IMR-90 (cell line): ENCODE measurements at regions not wholly inside any gene's neighbourhood (a gene's known extent, or its start where the extent isn't known, plus 50 kb on each side); places are given as distances from the start of the nearest gene placed in this dataset.

ENCODE experiments used
- ATAC-seq: fragments of 200-7000 bp; cut with Tn5 transposase; 2 replicates; pipeline ENCODE4 v1.9.1; 2020; ENCODE audit warnings: low read depth, mild to moderate bottlenecking, moderate library complexity
- BruUV-seq: library from RNA; stranded (reverse); fragments of 400-500 nt; replicated peaks from 2 replicates; lab custom pipeline; 2021; lab: Mats Ljungman, UMichigan
- CTCF ChIA-PET: fragments of 300-600 bp; formaldehyde crosslinking; extraction: SDS; loops from one replicate; lab custom pipeline; 2021; ENCODE audit warnings: antibody characterized with exemption; lab: Yijun Ruan, JAX
- POLR2A ChIA-PET: fragments of 300-600 bp; sonication (Branson Sonifier 250); formaldehyde crosslinking; loops from one replicate; lab custom pipeline; 2022; ENCODE audit warnings: antibody characterized with exemption; ENCODE audit not compliant: unreplicated experiment; lab: Charles Lee
- DNase-seq: peaks from one replicate; pipeline ENCODE4 v3.0.0; 2013
- H2AFZ ChIP-seq: replicated peaks from 2 replicates; pipeline ENCODE3; 2013; ENCODE audit warnings: low read length, mild to moderate bottlenecking; ENCODE audit not compliant: poor library complexity
- H2AK5ac ChIP-seq: 2 replicates; pipeline ENCODE4 v1.6.1; 2013; ENCODE audit warnings: low read depth, low read length, inconsistent platforms
- H2AK9ac ChIP-seq: replicated peaks from 2 replicates; pipeline ENCODE3; 2013; ENCODE audit warnings: mild to moderate bottlenecking, low read depth, low read length, moderate library complexity; ENCODE audit not compliant: poor library complexity
- H2BK120ac ChIP-seq: 2 replicates; pipeline ENCODE4 v1.6.1; 2013; ENCODE audit warnings: low read depth, low read length, inconsistent platforms
- H2BK15ac ChIP-seq: 3 replicates; pipeline ENCODE4 v1.6.1; 2013; ENCODE audit warnings: low read depth, low read length, inconsistent platforms
- H2BK20ac ChIP-seq: 2 replicates; pipeline ENCODE4 v1.6.1; 2013; ENCODE audit warnings: low read depth, mild to moderate bottlenecking, inconsistent platforms, low read length, moderate library complexity
- H2BK5ac ChIP-seq: 2 replicates; pipeline ENCODE4 v1.6.1; 2013; ENCODE audit warnings: mild to moderate bottlenecking, low read depth, low read length, inconsistent platforms; ENCODE audit not compliant: poor library complexity, severe bottlenecking
- H3K14ac ChIP-seq: replicated peaks from 2 replicates; pipeline ENCODE4 v1.6.1; 2013; ENCODE audit warnings: low read depth, low read length, inconsistent platforms
- H3K18ac ChIP-seq: 2 replicates; pipeline ENCODE4 v1.6.1; 2013; ENCODE audit warnings: low read depth, low read length, control low read depth
- H3K23ac ChIP-seq: 2 replicates; pipeline ENCODE4 v1.6.1; 2013; ENCODE audit warnings: low read depth, low read length, inconsistent platforms
- H3K27ac ChIP-seq: 2 replicates; pipeline ENCODE4 v1.5.1; 2013; ENCODE audit warnings: mild to moderate bottlenecking, control low read depth, low read length; ENCODE audit not compliant: insufficient read depth
- H3K27me3 ChIP-seq: 2 replicates; pipeline ENCODE4 v1.6.1; 2013; ENCODE audit warnings: low read length; ENCODE audit not compliant: control insufficient read depth, insufficient read depth
- H3K36me3 ChIP-seq: 2 replicates; pipeline ENCODE4 v1.6.1; 2013; ENCODE audit warnings: low read length, mixed read lengths; ENCODE audit not compliant: control insufficient read depth, insufficient read depth
- H3K4ac ChIP-seq: 2 replicates; pipeline ENCODE4 v1.6.1; 2013; ENCODE audit warnings: low read depth, low read length, inconsistent platforms
- H3K4me1 ChIP-seq: 2 replicates; pipeline ENCODE4 v1.6.1; 2013; ENCODE audit warnings: low read length, mixed read lengths; ENCODE audit not compliant: control insufficient read depth, insufficient read depth
- H3K4me2 ChIP-seq: 2 replicates; pipeline ENCODE4 v1.6.1; 2013; ENCODE audit warnings: low read depth, mild to moderate bottlenecking, control low read depth, low read length, moderate library complexity
- H3K4me3 ChIP-seq: 2 replicates; pipeline ENCODE4 v1.5.1; 2013; ENCODE audit warnings: low read depth, mild to moderate bottlenecking, control low read depth, low read length, moderate library complexity; ENCODE audit not compliant: insufficient read depth
- H3K56ac ChIP-seq: 2 replicates; pipeline ENCODE4 v1.6.1; 2013; ENCODE audit warnings: low read length, inconsistent platforms; ENCODE audit not compliant: insufficient read depth; ENCODE audit errors: extremely low read depth
- H3K79me1 ChIP-seq, 2 experiments: 2 replicates each; pipeline ENCODE4 v1.6.1; 2013; ENCODE audit warnings: low read length in 2 of 2, inconsistent platforms in 1 of 2, low read depth in 1 of 2
- H3K9ac ChIP-seq: 2 replicates; pipeline ENCODE4 v1.6.1; 2013; ENCODE audit warnings: low read depth, low read length, control low read depth
- H3K9me1 ChIP-seq: 2 replicates; pipeline ENCODE4 v1.6.1; 2013; ENCODE audit warnings: low read length, inconsistent platforms; ENCODE audit not compliant: insufficient read depth
- H3K9me3 ChIP-seq: 2 replicates; pipeline ENCODE4 v1.6.1; 2013; ENCODE audit warnings: low read length; ENCODE audit not compliant: control insufficient read depth, insufficient read depth
- H4K20me1 ChIP-seq: 2 replicates; pipeline ENCODE4 v1.6.1; 2013; ENCODE audit warnings: low read length, inconsistent platforms; ENCODE audit not compliant: insufficient read depth
- H4K5ac ChIP-seq: 2 replicates; pipeline ENCODE4 v1.6.1; 2013; ENCODE audit warnings: mild to moderate bottlenecking, low read depth, low read length, control low read depth
- H4K8ac ChIP-seq, 2 experiments: 2 replicates each; pipeline ENCODE4 v1.6.1; 2013; ENCODE audit warnings: low read depth in 2 of 2, low read length in 2 of 2, control low read depth in 1 of 2, inconsistent platforms in 1 of 2
- H4K91ac ChIP-seq: 2 replicates; pipeline ENCODE4 v1.6.1; 2013; ENCODE audit warnings: low read depth, low read length, inconsistent platforms; ENCODE audit not compliant: insufficient read depth
- BHLHE40 ChIP-seq: fragments of 150-350 bp; IDR thresholded peaks from 2 replicates; pipeline ENCODE4 v1.6.1; 2016; ENCODE audit warnings: mild to moderate bottlenecking, low read depth, low read length
- CEBPB ChIP-seq: IDR thresholded peaks from 2 replicates; pipeline ENCODE4 v1.6.1; 2012; ENCODE audit warnings: low read depth, low read length, improper control_type of control experiment
- CHD1 ChIP-seq: IDR thresholded peaks from 2 replicates; pipeline ENCODE4 v1.6.1; 2012; ENCODE audit warnings: low read depth, low read length, improper control_type of control experiment
- FOS ChIP-seq: fragments of 150-350 bp; IDR thresholded peaks from 2 replicates; pipeline ENCODE4 v1.6.1; 2016; ENCODE audit warnings: low read depth, low read length
- MAFK ChIP-seq: IDR thresholded peaks from 2 replicates; pipeline ENCODE4 v1.6.1; 2012; ENCODE audit warnings: low read depth, low read length, improper control_type of control experiment
- MAZ ChIP-seq: IDR thresholded peaks from 2 replicates; pipeline ENCODE4 v1.6.1; 2012; ENCODE audit warnings: low read depth, mild to moderate bottlenecking, low read length, improper control_type of control experiment, moderate library complexity, borderline replicate concordance
- MXI1 ChIP-seq: IDR thresholded peaks from 2 replicates; pipeline ENCODE4 v1.6.1; 2012; ENCODE audit warnings: low read depth, mild to moderate bottlenecking, low read length, moderate library complexity, borderline replicate concordance
- NFE2L2 ChIP-seq: fragments of 150-350 bp; IDR thresholded peaks from 2 replicates; pipeline ENCODE4 v1.6.1; 2016; ENCODE audit warnings: low read depth, mild to moderate bottlenecking, low read length
- POLR2A ChIP-seq: IDR thresholded peaks from 2 replicates; pipeline ENCODE4 v1.6.1; 2012; ENCODE audit warnings: mild to moderate bottlenecking, low read depth, low read length
- RAD21 ChIP-seq: IDR thresholded peaks from 2 replicates; pipeline ENCODE4 v1.6.1; 2012; ENCODE audit warnings: low read length, improper control_type of control experiment
- RCOR1 ChIP-seq: IDR thresholded peaks from 2 replicates; pipeline ENCODE4 v1.6.1; 2012; ENCODE audit warnings: mild to moderate bottlenecking, low read length, improper control_type of control experiment; ENCODE audit not compliant: insufficient replicate concordance
- RFX5 ChIP-seq: IDR thresholded peaks from 2 replicates; pipeline ENCODE4 v1.8.0; 2012; ENCODE audit warnings: low read depth, mild to moderate bottlenecking, low read length, moderate library complexity
- SMC3 ChIP-seq: fragments of 150-350 bp; IDR thresholded peaks from 2 replicates; pipeline ENCODE4 v1.6.1; 2016; ENCODE audit warnings: low read depth, mild to moderate bottlenecking, antibody characterized with exemption, low read length, moderate library complexity
- dilution Hi-C: fragments of 300-500 bp; cut with HindIII; formaldehyde crosslinking; loops from one replicate; pipeline ENCODE4 v1.14.3; 2018; ENCODE audit warnings: low sequenced_read_pairs; ENCODE audit not compliant: unreplicated experiment
- in situ Hi-C: fragments of 300-500 bp; cut with MboI; formaldehyde crosslinking; loops from 3 replicates; pipeline ENCODE4 v1.14.3; 2019; ENCODE audit warnings: low sequenced_read_pairs, inconsistent platforms, mixed read lengths
- intact Hi-C: fragments of 100-400 bp; cut with micrococcal nuclease; formaldehyde crosslinking; loops from 2 replicates; pipeline ENCODE4 v1.10.0; 2022
- TF ChIP-seq, protein P1 (sequence below): fragments of 150-350 bp; IDR thresholded peaks from 2 replicates; pipeline ENCODE4 v1.6.1; 2016; ENCODE audit warnings: low read depth, mild to moderate bottlenecking, low read length, moderate library complexity, borderline replicate concordance
- TF ChIP-seq, protein P2 (sequence below): conservative IDR thresholded peaks from 2 replicates; pipeline ENCODE4 v1.5.1; 2012; ENCODE audit warnings: mild to moderate bottlenecking, low read depth, low read length, improper control_type of control experiment
- TF ChIP-seq, protein P3 (sequence below): fragments of 150-350 bp; IDR thresholded peaks from 2 replicates; pipeline ENCODE4 v1.6.1; 2017; ENCODE audit warnings: mild to moderate bottlenecking, antibody characterized with exemption, low read length, low read depth

- no peak overlapping the region for H3K14ac ChIP-seq
- H3K9ac ChIP-seq = no peak overlapping the region
- no peaks in the 10 kb centered on the region for H3K4me1 ChIP-seq
- H2AFZ ChIP-seq = no peak overlapping the region
- H2BK5ac ChIP-seq = no peak overlapping the region
- no peaks in the 10 kb centered on the region for H3K27me3 ChIP-seq
- H3K27ac ChIP-seq = no peak overlapping the region
- CTCF ChIA-PET = no interaction called here
- no peak overlapping the region for H4K91ac ChIP-seq
- H4K8ac ChIP-seq = no peak overlapping the region
- no peak overlapping the region for H3K4me3 ChIP-seq
- H3K4me2 ChIP-seq = no peak overlapping the region
- H3K18ac ChIP-seq = no peak overlapping the region
- dilution Hi-C loops (no loop called here), in situ Hi-C loops (no loop called here), intact Hi-C loops (no loop called here)
- no peaks in the 10 kb centered on the region for H3K79me1 ChIP-seq
- H4K20me1 ChIP-seq = no peaks in the 10 kb centered on the region
- H2AK9ac ChIP-seq = no peak overlapping the region
- no peak overlapping the region for H2BK20ac ChIP-seq
- no peak overlapping the region for H2AK5ac ChIP-seq
- H3K36me3 ChIP-seq = no peaks in the 10 kb centered on the region
- H3K9me1 ChIP-seq = no peaks in the 10 kb centered on the region
- DNase-seq (no peak), ATAC-seq (no peak)
- H2BK120ac ChIP-seq = no peak overlapping the region
- H3K9me3 ChIP-seq = peaks cover 3% of the 10 kb centered on the region; the same call in 1 of the 2 replicates
- no peak overlapping the region for H3K56ac ChIP-seq
- H3K4ac ChIP-seq = no peak overlapping the region
- TF ChIP-seq, protein P1, sequence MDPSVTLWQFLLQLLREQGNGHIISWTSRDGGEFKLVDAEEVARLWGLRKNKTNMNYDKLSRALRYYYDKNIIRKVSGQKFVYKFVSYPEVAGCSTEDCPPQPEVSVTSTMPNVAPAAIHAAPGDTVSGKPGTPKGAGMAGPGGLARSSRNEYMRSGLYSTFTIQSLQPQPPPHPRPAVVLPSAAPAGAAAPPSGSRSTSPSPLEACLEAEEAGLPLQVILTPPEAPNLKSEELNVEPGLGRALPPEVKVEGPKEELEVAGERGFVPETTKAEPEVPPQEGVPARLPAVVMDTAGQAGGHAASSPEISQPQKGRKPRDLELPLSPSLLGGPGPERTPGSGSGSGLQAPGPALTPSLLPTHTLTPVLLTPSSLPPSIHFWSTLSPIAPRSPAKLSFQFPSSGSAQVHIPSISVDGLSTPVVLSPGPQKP = no peak
- TF ChIP-seq MXI1 = no peak
- no peak for TF ChIP-seq MAFK
- no peak for TF ChIP-seq CEBPB
- TF ChIP-seq, protein P2, sequence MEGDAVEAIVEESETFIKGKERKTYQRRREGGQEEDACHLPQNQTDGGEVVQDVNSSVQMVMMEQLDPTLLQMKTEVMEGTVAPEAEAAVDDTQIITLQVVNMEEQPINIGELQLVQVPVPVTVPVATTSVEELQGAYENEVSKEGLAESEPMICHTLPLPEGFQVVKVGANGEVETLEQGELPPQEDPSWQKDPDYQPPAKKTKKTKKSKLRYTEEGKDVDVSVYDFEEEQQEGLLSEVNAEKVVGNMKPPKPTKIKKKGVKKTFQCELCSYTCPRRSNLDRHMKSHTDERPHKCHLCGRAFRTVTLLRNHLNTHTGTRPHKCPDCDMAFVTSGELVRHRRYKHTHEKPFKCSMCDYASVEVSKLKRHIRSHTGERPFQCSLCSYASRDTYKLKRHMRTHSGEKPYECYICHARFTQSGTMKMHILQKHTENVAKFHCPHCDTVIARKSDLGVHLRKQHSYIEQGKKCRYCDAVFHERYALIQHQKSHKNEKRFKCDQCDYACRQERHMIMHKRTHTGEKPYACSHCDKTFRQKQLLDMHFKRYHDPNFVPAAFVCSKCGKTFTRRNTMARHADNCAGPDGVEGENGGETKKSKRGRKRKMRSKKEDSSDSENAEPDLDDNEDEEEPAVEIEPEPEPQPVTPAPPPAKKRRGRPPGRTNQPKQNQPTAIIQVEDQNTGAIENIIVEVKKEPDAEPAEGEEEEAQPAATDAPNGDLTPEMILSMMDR = no peak
- TF ChIP-seq BHLHE40 = no peak
- no peak for TF ChIP-seq RCOR1
- no peak for TF ChIP-seq RFX5
- no peak for TF ChIP-seq FOS
- TF ChIP-seq MAZ = no peak
- TF ChIP-seq POLR2A = no peak
- TF ChIP-seq RAD21 = no peak
- TF ChIP-seq CHD1 = no peak
- TF ChIP-seq, protein P3, sequence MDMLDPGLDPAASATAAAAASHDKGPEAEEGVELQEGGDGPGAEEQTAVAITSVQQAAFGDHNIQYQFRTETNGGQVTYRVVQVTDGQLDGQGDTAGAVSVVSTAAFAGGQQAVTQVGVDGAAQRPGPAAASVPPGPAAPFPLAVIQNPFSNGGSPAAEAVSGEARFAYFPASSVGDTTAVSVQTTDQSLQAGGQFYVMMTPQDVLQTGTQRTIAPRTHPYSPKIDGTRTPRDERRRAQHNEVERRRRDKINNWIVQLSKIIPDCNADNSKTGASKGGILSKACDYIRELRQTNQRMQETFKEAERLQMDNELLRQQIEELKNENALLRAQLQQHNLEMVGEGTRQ = no peak
- no peak for TF ChIP-seq NFE2L2
- no peak for TF ChIP-seq SMC3
- no peak overlapping the region for H2BK15ac ChIP-seq
- H4K5ac ChIP-seq = no peak overlapping the region
- BruUV-seq = no TSS peak
- POLR2A ChIA-PET = no interaction called here
- H3K23ac ChIP-seq = no peak overlapping the region
Observed at GRCh38 chr6:68445926-68446325, 189.2 kb upstream of the ADGRB3 start.
